Esophagus squamous epithelium (tissue), 4 donors: ENCODE measurements at regions not wholly inside any gene's neighbourhood (a gene's known extent, or its start where the extent isn't known, plus 50 kb on each side); places are given as distances from the start of the nearest gene placed in this dataset.

Experiments
- CTCF ChIP-seq, 6 experiments: fragments of 450-650 bp in 4 of 6; fragments of 200-600 bp in 2 of 6; sonication (generic) in 2 of 6; IDR thresholded peaks; one replicate each; pipeline ENCODE4 v1.5.1; 2016 to 2019; ENCODE audit warnings: antibody characterized with exemption in 6 of 6, mild to moderate bottlenecking in 4 of 6, moderate library complexity in 4 of 6
- POLR2A ChIP-seq, 4 donors: fragments of 450-650 bp; IDR thresholded peaks; one replicate each; pipeline ENCODE4 v1.6.1; 2017; ENCODE audit warnings: antibody characterized with exemption in 4 of 4, mild to moderate bottlenecking in 4 of 4, moderate library complexity in 3 of 4

DNA sequence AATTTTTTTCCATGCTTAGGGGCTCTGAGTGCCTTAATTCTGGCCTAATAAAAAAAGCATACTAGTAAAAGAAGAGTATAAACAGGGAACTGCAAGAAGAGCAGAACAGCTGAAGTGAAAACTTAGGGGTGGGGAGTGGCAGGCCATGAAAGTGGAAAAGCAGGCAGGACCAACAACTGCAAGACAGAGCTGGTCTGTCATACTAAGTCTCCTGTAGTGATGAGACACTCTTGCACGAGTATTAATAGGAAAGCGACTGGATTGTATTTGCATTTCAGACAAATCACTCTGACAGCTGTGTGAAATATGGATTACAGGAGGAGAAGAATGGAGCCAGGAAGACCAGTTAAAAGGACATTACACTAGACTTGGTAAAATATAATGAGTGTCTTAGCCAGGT, 449.9 kb downstream of the NUF2 start:
- TF ChIP-seq CTCF (IDR thresholded peaks at IDR 0.05), result no peak
- no peak for TF ChIP-seq POLR2A (IDR thresholded peaks at IDR 0.05)
